ENCODE measurements at regions not wholly inside any gene's neighbourhood (a gene's known extent, or its start where the extent isn't known, plus 50 kb on each side); places are given as distances from the start of the nearest gene placed in this dataset.
"Not testable (repeated sequence)": the region's sequence is repeated elsewhere in the genome, so short reads cannot be mapped to it uniquely, and the experiment has no call there.

GRCh38 chr16:88328313-88328980 is 54.3 kb upstream of the ZNF469 start:
- Histone ChIP-seq H3K27me3 (no peaks in the 10 kb centered on the region), H3K36me3 (no peaks in the 10 kb centered on the region), H3K4me1 (peaks cover 0 to 11% (median 0%) of the 10 kb centered on the region in 4 donors), H3K4me3 (no peak overlapping the region), H3K27ac (no peak overlapping the region), H3K9me3 (peaks cover 0 to 6% (median 0%) of the 10 kb centered on the region in 4 donors)
- TF ChIP-seq POLR2A (IDR thresholded peaks at IDR 0.05) (no peak), EP300 (IDR thresholded peaks at IDR 0.05) (no peak), CTCF (IDR thresholded peaks at IDR 0.05) (no peak)
- no peak for DNase-seq (ENCODE audit: low spot score in 2 of 2)
- WGBS, 2 donors, result 80 to 85% methylated on average over 22 of the region's 22 CpGs

GRCh38 chr16:88329726-88330700 is 52.7 kb upstream of the ZNF469 start:
- H3K27me3 ChIP-seq, result no peaks in the 10 kb centered on the region
- H3K4me3 ChIP-seq, result no peak overlapping the region
- DNase-seq (ENCODE audit: low spot score in 2 of 2), result no peak
- H3K4me1 ChIP-seq, result peaks cover 0 to 11% (median 0%) of the 10 kb centered on the region in 4 donors
- no peaks in the 10 kb centered on the region for H3K36me3 ChIP-seq
- H3K27ac ChIP-seq, result peak overlapping the region in 2 of 4 donors; percentile 8 to 14
- no peaks in the 10 kb centered on the region for H3K9me3 ChIP-seq
- WGBS, 2 donors, result 74 to 76% methylated on average over 24 to 25 of the region's 25 CpGs
- TF ChIP-seq EP300 (IDR thresholded peaks at IDR 0.05), result peak in 1 of 2 donors; percentile 35
- no peak for TF ChIP-seq POLR2A (IDR thresholded peaks at IDR 0.05)

GRCh38 chr16:88330971-88331890 is 51.5 kb upstream of the ZNF469 start:
- H3K4me1 ChIP-seq, result peaks cover 0 to 11% (median 0%) of the 10 kb centered on the region in 4 donors
- no peak for TF ChIP-seq EP300 (IDR thresholded peaks at IDR 0.05)
- TF ChIP-seq CTCF (IDR thresholded peaks at IDR 0.05), result no peak
- no peak for TF ChIP-seq POLR2A (IDR thresholded peaks at IDR 0.05)
- DNase-seq (ENCODE audit: low spot score in 2 of 2), result no peak
- no peak overlapping the region for H3K4me3 ChIP-seq
- H3K9me3 ChIP-seq, result no peaks in the 10 kb centered on the region
- no peak overlapping the region for H3K27ac ChIP-seq
- H3K36me3 ChIP-seq, result no peaks in the 10 kb centered on the region
- H3K27me3 ChIP-seq, result no peaks in the 10 kb centered on the region
- 94 to 98% methylated on average over 15 of the region's 15 CpGs for WGBS, 2 donors

- WGBS, 2 donors, result 60 to 68% methylated on average over 23 of the region's 23 CpGs
- Histone ChIP-seq H3K4me3 (no peak overlapping the region), H3K9me3 (no peaks in the 10 kb centered on the region)
Measured at GRCh38 chr16:88331989-88332920, 50.5 kb upstream of the ZNF469 start.

GRCh38 chr16:88332921-88333825 is 49.6 kb upstream of the ZNF469 start:
- WGBS, 2 donors, result 54 to 68% methylated on average over 28 of the region's 33 CpGs
- H3K36me3 ChIP-seq; H3K9me3 ChIP-seq; DNase-seq (ENCODE audit: low spot score in 2 of 2); H3K27me3 ChIP-seq; H3K4me3 ChIP-seq: not testable (repeated sequence)
- H3K4me1 ChIP-seq, result peaks cover 0 to 11% (median 0%) of the 10 kb centered on the region in 4 donors
- H3K27ac ChIP-seq, result peak overlapping the region in 1 of 4 donors; percentile 14

More at GRCh38 chr16:88331989-88332920, 50.5 kb upstream of the ZNF469 start:
- no peaks in the 10 kb centered on the region for H3K27me3 ChIP-seq
- H3K4me1 ChIP-seq, result peaks cover 0 to 11% (median 0%) of the 10 kb centered on the region in 4 donors
- H3K36me3 ChIP-seq, result no peaks in the 10 kb centered on the region
- no peak for TF ChIP-seq CTCF (IDR thresholded peaks at IDR 0.05)
- TF ChIP-seq EP300 (IDR thresholded peaks at IDR 0.05), result peak in 1 of 2 donors; percentile 33
- DNase-seq (ENCODE audit: low spot score in 2 of 2), result peak; percentile 35 to 58
- H3K27ac ChIP-seq, result peak overlapping the region in 1 of 4 donors; percentile 19
